AG04449 (cell line): ENCODE measurements at regions not wholly inside any gene's neighbourhood (a gene's known extent, or its start where the extent isn't known, plus 50 kb on each side); places are given as distances from the start of the nearest gene placed in this dataset.

Experiments
- CTCF ChIA-PET: fragments of 350-600 bp; formaldehyde crosslinking; extraction: SDS; loops from one replicate; lab custom pipeline; 2021; ENCODE audit warnings: antibody characterized with exemption; lab: Yijun Ruan, JAX
- POLR2A ChIA-PET: fragments of 400-600, 350-600 bp; formaldehyde crosslinking; extraction: SDS; loops from one replicate; lab custom pipeline; 2020; ENCODE audit warnings: antibody characterized with exemption, inconsistent platforms; lab: Yijun Ruan, JAX
- DNase-seq: peaks from one replicate; pipeline ENCODE4 v3.0.0-alpha.2; 2010; ENCODE audit warnings: low read depth, low spot score
- H3K4me3 ChIP-seq: 2 replicates; pipeline ENCODE4 v1.5.1; 2011; ENCODE audit warnings: low read depth, mild to moderate bottlenecking, control low read depth, low read length
- CTCF ChIP-seq: IDR thresholded peaks from one replicate; pipeline ENCODE4 v1.5.1; 2011; ENCODE audit warnings: mild to moderate bottlenecking, moderate library complexity, low read length, control low read depth, inconsistent platforms; ENCODE audit not compliant: insufficient read depth; ENCODE audit errors: missing control alignments

GRCh38 chr15:39499681-39500080 lies 81.2 kb upstream of the THBS1 start:
- ChIA-PET CTCF (no interaction called here), POLR2A (interaction anchor here (3.0 kb wide), 1 partner anchor 81 kb away, joined by 14 read pairs; the partner anchor contains the start of gene THBS1)
- TF ChIP-seq CTCF: no peak
- H3K4me3 ChIP-seq: no peak overlapping the region
- no peak for DNase-seq

GRCh38 chr15:39501366-39502081 lies 79.4 kb upstream of the THBS1 start:
- H3K4me3 ChIP-seq: no peak overlapping the region
- ChIA-PET POLR2A (no interaction called here), CTCF (interaction anchor here (1.4 kb wide), 1 partner anchor 25 kb away, joined by 3 read pairs; no protein-coding TSS in a partner anchor)
- TF ChIP-seq CTCF: no peak
- no peak for DNase-seq

GRCh38 chr15:39502082-39502447 lies 78.8 kb upstream of the THBS1 start:
- ChIA-PET POLR2A (no interaction called here), CTCF (interaction anchor here (1.2 to 1.4 kb wide), 3 partner anchors 26 to 73 kb away, joined by 3 read pairs; no protein-coding TSS in a partner anchor)
- DNase-seq: no peak

GRCh38 chr15:39502611-39503195 lies 78.2 kb upstream of the THBS1 start:
- DNase-seq: no peak
- CTCF ChIA-PET: interaction anchor here (1.2 to 1.4 kb wide), 3 partner anchors 26 to 74 kb away, joined by 3 read pairs; no protein-coding TSS in a partner anchor
- TF ChIP-seq CTCF: no peak
- no peak overlapping the region for H3K4me3 ChIP-seq
- POLR2A ChIA-PET: no interaction called here

More at GRCh38 chr15:39502082-39502447, 78.8 kb upstream of the THBS1 start:
- H3K4me3 ChIP-seq: no peak overlapping the region
- no peak for TF ChIP-seq CTCF

GRCh38 chr15:39503526-39503925 lies 77.4 kb upstream of the THBS1 start:
- H3K4me3 ChIP-seq: no peak overlapping the region
- ChIA-PET POLR2A (no interaction called here), CTCF (interaction anchor here (1.4 kb wide), 1 partner anchor 28 kb away, joined by 3 read pairs; no protein-coding TSS in a partner anchor)
- TF ChIP-seq CTCF: no peak
- DNase-seq: no peak

- no peak for TF ChIP-seq CTCF
- H3K4me3 ChIP-seq: no peak overlapping the region
- peak; percentile 82 for DNase-seq
- CTCF ChIA-PET: interaction anchor here (1.4 kb wide), 1 partner anchor 9 kb away, joined by 3 read pairs; no protein-coding TSS in a partner anchor
- POLR2A ChIA-PET: interaction anchor here (0.7 to 1.5 kb wide), 4 partner anchors 9 to 77 kb away, joined by 4 to 10 read pairs (median 6); partner anchors contain the start of gene THBS1
These were observed 76.1 kb upstream of the THBS1 start for GRCh38 chr15:39504808-39505207.
